SK-N-SH (cell line): ENCODE measurements at regions not wholly inside any gene's neighbourhood (a gene's known extent, or its start where the extent isn't known, plus 50 kb on each side); places are given as distances from the start of the nearest gene placed in this dataset.

Experiments
- CHD2 ChIP-seq: fragments of 150-350 bp; IDR thresholded peaks from 2 replicates; pipeline ENCODE4 v1.6.1; 2018; ENCODE audit warnings: low read length; ENCODE audit not compliant: partially characterized antibody
- CTCF ChIP-seq: fragments of 200-600 bp; sonication (generic); IDR thresholded peaks from 2 replicates; pipeline ENCODE4 v1.6.1; 2017; ENCODE audit warnings: antibody characterized with exemption, mild to moderate bottlenecking, moderate library complexity
- ELF1 ChIP-seq: IDR thresholded peaks from 2 replicates; pipeline ENCODE4 v1.4.0; 2012
- EP300 ChIP-seq, 2 experiments: IDR thresholded peaks; 2 replicates each; pipeline versions ENCODE4 v1.4.0 to v1.6.1; 2012; ENCODE audit warnings: borderline replicate concordance in 1 of 2, low read depth in 1 of 2, low read length in 1 of 2
- EZH2phosphoT487 ChIP-seq: fragments of 200-600 bp; sonication (generic); IDR thresholded peaks from 2 replicates; pipeline ENCODE4 v1.6.1; 2017; ENCODE audit warnings: low read depth, mixed run types, mild to moderate bottlenecking, antibody characterized with exemption, moderate library complexity, borderline replicate concordance
- GATA2 ChIP-seq: sonication (generic); formaldehyde crosslinking; IDR thresholded peaks from 2 replicates; pipeline ENCODE4 v1.5.0; 2020; ENCODE audit warnings: mild to moderate bottlenecking, missing genetic modification reagents
- JUND ChIP-seq: IDR thresholded peaks from 2 replicates; pipeline ENCODE4 v1.4.0; 2012
- MAX ChIP-seq: IDR thresholded peaks from 2 replicates; pipeline ENCODE4 v1.4.0; 2012; ENCODE audit warnings: low read depth
- POLR2AphosphoS5 ChIP-seq: IDR thresholded peaks from 2 replicates; pipeline ENCODE4 v1.6.1; 2012; ENCODE audit warnings: low read depth, low read length
- RAD21 ChIP-seq: IDR thresholded peaks from 2 replicates; pipeline ENCODE4 v1.6.1; 2012; ENCODE audit warnings: mild to moderate bottlenecking, low read length
- RFX5 ChIP-seq: IDR thresholded peaks from 2 replicates; pipeline ENCODE4 v1.6.1; 2012; ENCODE audit warnings: mild to moderate bottlenecking, improper control_type of control experiment, low read length
- TAF1 ChIP-seq: IDR thresholded peaks from 2 replicates; pipeline ENCODE4 v1.6.1; 2012; ENCODE audit warnings: low read depth, mild to moderate bottlenecking, low read length, moderate library complexity, borderline replicate concordance
- YY1 ChIP-seq: IDR thresholded peaks from 2 replicates; pipeline ENCODE4 v1.4.0; 2012; ENCODE audit warnings: low read depth, mild to moderate bottlenecking
- TF ChIP-seq, protein P1 (sequence below): IDR thresholded peaks from 2 replicates; pipeline ENCODE4 v1.6.1; 2012; ENCODE audit warnings: mild to moderate bottlenecking, low read depth, low read length, moderate library complexity

GRCh38 chr12:91276509-91276908, 93.9 kb upstream of the DCN start:
- no peak for TF ChIP-seq CTCF
- peak in 1 of 2 experiments; percentile 16; a peak in 1 of 4 replicates for TF ChIP-seq EP300 (IDR thresholded peaks at IDR 0.05; ENCODE audit: borderline replicate concordance in 1 of 2, low read depth in 1 of 2, low read length in 1 of 2)
- TF ChIP-seq RFX5 = no peak
- TF ChIP-seq, protein P1, sequence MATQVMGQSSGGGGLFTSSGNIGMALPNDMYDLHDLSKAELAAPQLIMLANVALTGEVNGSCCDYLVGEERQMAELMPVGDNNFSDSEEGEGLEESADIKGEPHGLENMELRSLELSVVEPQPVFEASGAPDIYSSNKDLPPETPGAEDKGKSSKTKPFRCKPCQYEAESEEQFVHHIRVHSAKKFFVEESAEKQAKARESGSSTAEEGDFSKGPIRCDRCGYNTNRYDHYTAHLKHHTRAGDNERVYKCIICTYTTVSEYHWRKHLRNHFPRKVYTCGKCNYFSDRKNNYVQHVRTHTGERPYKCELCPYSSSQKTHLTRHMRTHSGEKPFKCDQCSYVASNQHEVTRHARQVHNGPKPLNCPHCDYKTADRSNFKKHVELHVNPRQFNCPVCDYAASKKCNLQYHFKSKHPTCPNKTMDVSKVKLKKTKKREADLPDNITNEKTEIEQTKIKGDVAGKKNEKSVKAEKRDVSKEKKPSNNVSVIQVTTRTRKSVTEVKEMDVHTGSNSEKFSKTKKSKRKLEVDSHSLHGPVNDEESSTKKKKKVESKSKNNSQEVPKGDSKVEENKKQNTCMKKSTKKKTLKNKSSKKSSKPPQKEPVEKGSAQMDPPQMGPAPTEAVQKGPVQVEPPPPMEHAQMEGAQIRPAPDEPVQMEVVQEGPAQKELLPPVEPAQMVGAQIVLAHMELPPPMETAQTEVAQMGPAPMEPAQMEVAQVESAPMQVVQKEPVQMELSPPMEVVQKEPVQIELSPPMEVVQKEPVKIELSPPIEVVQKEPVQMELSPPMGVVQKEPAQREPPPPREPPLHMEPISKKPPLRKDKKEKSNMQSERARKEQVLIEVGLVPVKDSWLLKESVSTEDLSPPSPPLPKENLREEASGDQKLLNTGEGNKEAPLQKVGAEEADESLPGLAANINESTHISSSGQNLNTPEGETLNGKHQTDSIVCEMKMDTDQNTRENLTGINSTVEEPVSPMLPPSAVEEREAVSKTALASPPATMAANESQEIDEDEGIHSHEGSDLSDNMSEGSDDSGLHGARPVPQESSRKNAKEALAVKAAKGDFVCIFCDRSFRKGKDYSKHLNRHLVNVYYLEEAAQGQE = no peak
- no peak for TF ChIP-seq ELF1
- no peak for TF ChIP-seq CHD2
- no peak for TF ChIP-seq EZH2phosphoT487
- no peak for TF ChIP-seq GATA2 (CRISPR knock-in tag)
- TF ChIP-seq MAX = no peak
- TF ChIP-seq JUND = no peak
- TF ChIP-seq RAD21 = no peak
- no peak for TF ChIP-seq POLR2AphosphoS5
- no peak for TF ChIP-seq TAF1
- TF ChIP-seq YY1 = no peak
